Upper lobe of left lung (tissue), 4 donors: ENCODE measurements at regions not wholly inside any gene's neighbourhood (a gene's known extent, or its start where the extent isn't known, plus 50 kb on each side); places are given as distances from the start of the nearest gene placed in this dataset.

Source experiments
- POLR2A ChIP-seq, 4 donors: fragments of 450-650 bp; IDR thresholded peaks; one replicate each; pipeline ENCODE4 v1.5.1; 2016 to 2017; ENCODE audit warnings: antibody characterized with exemption in 4 of 4, mild to moderate bottlenecking in 2 of 4
- POLR2AphosphoS5 ChIP-seq, 2 donors: sonication (generic); formaldehyde crosslinking; IDR thresholded peaks; one replicate each; pipeline ENCODE4 v1.5.1; 2017; ENCODE audit warnings: antibody characterized with exemption in 2 of 2

GRCh38 chr6:147449405-147450161 lies 58.9 kb upstream of the SAMD5 start:
- TF ChIP-seq POLR2AphosphoS5 (IDR thresholded peaks at IDR 0.05), result no peak
- no peak for TF ChIP-seq POLR2A (IDR thresholded peaks at IDR 0.05)
